HEK293 (cell line): ENCODE measurements at regions not wholly inside any gene's neighbourhood (a gene's known extent, or its start where the extent isn't known, plus 50 kb on each side); places are given as distances from the start of the nearest gene placed in this dataset.

Experiments
- CTCF ChIA-PET: fragments of 350-600 bp; formaldehyde crosslinking; extraction: SDS; loops from one replicate; lab custom pipeline; 2021; ENCODE audit warnings: antibody characterized with exemption; lab: Yijun Ruan, JAX
- POLR2A ChIA-PET: fragments of 300-600 bp; formaldehyde crosslinking; extraction: SDS; loops from one replicate; lab custom pipeline; 2020; ENCODE audit warnings: antibody characterized with exemption, inconsistent platforms; lab: Yijun Ruan, JAX
- H3K27ac ChIP-seq: fragments of 200-500 bp; sonication (Bioruptor generic); 2 replicates; pipeline ENCODE4 v1.5.1; 2014; ENCODE audit warnings: low read depth, low read length, control low read depth, inconsistent platforms; ENCODE audit errors: extremely low read depth
- H3K36me3 ChIP-seq, 2 experiments: fragments of 200-500 bp in 1 of 2; sonication (Bioruptor generic) in 1 of 2; 1 replicate in 1 of 2; 2 replicates in 1 of 2; pipeline ENCODE4 v1.5.1; 2014 to 2017; ENCODE audit warnings: inconsistent platforms in 2 of 2, low read length in 2 of 2; ENCODE audit not compliant: control insufficient read depth in 2 of 2, insufficient read depth in 1 of 2
- H3K4me1 ChIP-seq: fragments of 200-500 bp; sonication (Bioruptor generic); 2 replicates; pipeline ENCODE4 v1.5.1; 2014; ENCODE audit warnings: mild to moderate bottlenecking, low read length, inconsistent platforms; ENCODE audit not compliant: control insufficient read depth, insufficient read depth
- H3K4me3 ChIP-seq: 2 replicates; pipeline ENCODE4 v1.5.1; 2011; ENCODE audit warnings: low read depth, mild to moderate bottlenecking, control low read depth, low read length, moderate library complexity
- H3K9me3 ChIP-seq: fragments of 200-500 bp; sonication (Bioruptor generic); 2 replicates; pipeline ENCODE4 v1.5.1; 2014; ENCODE audit warnings: low read depth, low read length, inconsistent platforms; ENCODE audit not compliant: control insufficient read depth, insufficient read depth
- BCL11A ChIP-seq: fragments of 450-650 bp; formaldehyde crosslinking; IDR thresholded peaks from 2 replicates; pipeline ENCODE4 v1.5.1; 2016; ENCODE audit warnings: low read depth, missing biosample characterization, missing genetic modification characterization
- GLI2 ChIP-seq: fragments of 450-650 bp; formaldehyde crosslinking; IDR thresholded peaks from 2 replicates; pipeline ENCODE4; 2017; ENCODE audit warnings: missing biosample characterization, missing genetic modification characterization, low read depth, borderline replicate concordance
- GLIS1 ChIP-seq: fragments of 450-650 bp; formaldehyde crosslinking; IDR thresholded peaks from 2 replicates; pipeline ENCODE4 v1.5.1; 2016; ENCODE audit warnings: missing biosample characterization, missing genetic modification characterization
- HOXC10 ChIP-seq: sonication (generic); formaldehyde crosslinking; IDR thresholded peaks from 2 replicates; pipeline ENCODE4 v1.8.1; 2023; ENCODE audit warnings: mild to moderate bottlenecking, missing genetic modification reagents
- SCRT2 ChIP-seq: fragments of 450-650 bp; formaldehyde crosslinking; IDR thresholded peaks from 2 replicates; pipeline ENCODE4 v1.5.1; 2016; ENCODE audit warnings: missing biosample characterization, missing genetic modification characterization
- SP3 ChIP-seq: fragments of 450-650 bp; formaldehyde crosslinking; IDR thresholded peaks from 2 replicates; pipeline ENCODE4 v1.5.1; 2016; ENCODE audit warnings: missing biosample characterization, missing genetic modification characterization
- SP7 ChIP-seq: fragments of 450-650 bp; formaldehyde crosslinking; IDR thresholded peaks from 2 replicates; pipeline ENCODE4 v1.5.1; 2016; ENCODE audit warnings: missing biosample characterization, missing genetic modification characterization
- ZBTB20 ChIP-seq: fragments of 450-650 bp; formaldehyde crosslinking; IDR thresholded peaks from 2 replicates; pipeline ENCODE4 v1.5.1; 2016; ENCODE audit warnings: missing biosample characterization, missing genetic modification characterization
- ZBTB6 ChIP-seq: fragments of 450-650 bp; formaldehyde crosslinking; IDR thresholded peaks from 2 replicates; pipeline ENCODE4 v1.5.1; 2017; ENCODE audit warnings: missing biosample characterization, missing genetic modification characterization
- ZFHX2 ChIP-seq: fragments of 450-650 bp; formaldehyde crosslinking; conservative IDR thresholded peaks from 2 replicates; pipeline ENCODE4 v1.5.1; 2016; ENCODE audit warnings: missing biosample characterization, missing genetic modification characterization
- ZFP3 ChIP-seq: fragments of 450-650 bp; formaldehyde crosslinking; IDR thresholded peaks from 2 replicates; pipeline ENCODE4 v1.5.1; 2016; ENCODE audit warnings: low read depth, missing biosample characterization, missing genetic modification characterization
- ZNF121 ChIP-seq: fragments of 450-650 bp; formaldehyde crosslinking; IDR thresholded peaks from 2 replicates; pipeline ENCODE4 v1.5.1; 2016; ENCODE audit warnings: missing biosample characterization, missing genetic modification characterization
- ZNF133 ChIP-seq: fragments of 450-650 bp; formaldehyde crosslinking; IDR thresholded peaks from 2 replicates; pipeline ENCODE4 v1.5.1; 2016; ENCODE audit warnings: missing biosample characterization, missing genetic modification characterization
- ZNF157 ChIP-seq: fragments of 450-650 bp; formaldehyde crosslinking; IDR thresholded peaks from 2 replicates; pipeline ENCODE4 v1.5.1; 2016; ENCODE audit warnings: missing biosample characterization, missing genetic modification characterization
- ZNF202 ChIP-seq: fragments of 450-650 bp; formaldehyde crosslinking; IDR thresholded peaks from 2 replicates; pipeline ENCODE4 v1.5.1; 2016; ENCODE audit warnings: missing biosample characterization, missing genetic modification characterization, borderline replicate concordance
- ZNF221 ChIP-seq: fragments of 450-650 bp; formaldehyde crosslinking; IDR thresholded peaks from 2 replicates; pipeline ENCODE4 v1.5.1; 2017; ENCODE audit warnings: missing biosample characterization, missing genetic modification characterization, borderline replicate concordance
- ZNF239 ChIP-seq: fragments of 450-650 bp; formaldehyde crosslinking; IDR thresholded peaks from 2 replicates; pipeline ENCODE4 v1.5.1; 2016; ENCODE audit warnings: missing biosample characterization, missing genetic modification characterization
- ZNF24 ChIP-seq: fragments of 450-650 bp; formaldehyde crosslinking; IDR thresholded peaks from 2 replicates; pipeline ENCODE4 v1.5.1; 2016; ENCODE audit warnings: missing biosample characterization, missing genetic modification characterization
- ZNF341 ChIP-seq: fragments of 450-650 bp; formaldehyde crosslinking; IDR thresholded peaks from 2 replicates; pipeline ENCODE4; 2016; ENCODE audit warnings: low read depth, missing biosample characterization, missing genetic modification characterization
- ZNF354C ChIP-seq: fragments of 450-650 bp; formaldehyde crosslinking; IDR thresholded peaks from 2 replicates; pipeline ENCODE4 v1.5.1; 2016; ENCODE audit warnings: missing biosample characterization, missing genetic modification characterization, low read depth, borderline replicate concordance
- ZNF37A ChIP-seq: fragments of 450-650 bp; IDR thresholded peaks from 2 replicates; pipeline ENCODE4 v1.5.1; 2018; ENCODE audit warnings: missing biosample characterization, missing genetic modification characterization
- ZNF488 ChIP-seq: fragments of 450-650 bp; formaldehyde crosslinking; IDR thresholded peaks from 2 replicates; pipeline ENCODE4 v1.5.1; 2016; ENCODE audit warnings: missing biosample characterization, missing genetic modification characterization
- ZNF549 ChIP-seq: fragments of 450-650 bp; IDR thresholded peaks from 2 replicates; pipeline ENCODE4 v1.5.1; 2018; ENCODE audit warnings: missing biosample characterization, missing genetic modification characterization, mild to moderate bottlenecking, inconsistent platforms, moderate library complexity
- ZNF561 ChIP-seq: fragments of 450-650 bp; IDR thresholded peaks from 2 replicates; pipeline ENCODE4 v1.5.1; 2018; ENCODE audit warnings: missing biosample characterization, missing genetic modification characterization, borderline replicate concordance
- ZNF571 ChIP-seq: fragments of 450-650 bp; formaldehyde crosslinking; IDR thresholded peaks from 2 replicates; pipeline ENCODE4 v1.5.0; 2017; ENCODE audit warnings: missing biosample characterization, missing genetic modification characterization
- ZNF596 ChIP-seq: fragments of 450-650 bp; IDR thresholded peaks from 2 replicates; pipeline ENCODE4 v1.5.0; 2018; ENCODE audit warnings: missing biosample characterization, mild to moderate bottlenecking, missing genetic modification characterization, moderate library complexity
- ZNF621 ChIP-seq: fragments of 450-650 bp; formaldehyde crosslinking; IDR thresholded peaks from 2 replicates; pipeline ENCODE4 v1.5.1; 2017; ENCODE audit warnings: missing biosample characterization, missing genetic modification characterization
- ZNF623 ChIP-seq: fragments of 450-650 bp; formaldehyde crosslinking; IDR thresholded peaks from 2 replicates; pipeline ENCODE4 v1.5.1; 2016; ENCODE audit warnings: missing biosample characterization, missing genetic modification characterization
- ZNF791 ChIP-seq: fragments of 450-650 bp; formaldehyde crosslinking; IDR thresholded peaks from 2 replicates; pipeline ENCODE4 v1.5.1; 2016; ENCODE audit warnings: missing biosample characterization, missing genetic modification characterization
- ZNF792 ChIP-seq: fragments of 450-650 bp; formaldehyde crosslinking; IDR thresholded peaks from 2 replicates; pipeline ENCODE4 v1.5.1; 2016; ENCODE audit warnings: missing biosample characterization, missing genetic modification characterization
- ZNF843 ChIP-seq: fragments of 450-650 bp; formaldehyde crosslinking; IDR thresholded peaks from 2 replicates; pipeline ENCODE4 v1.5.1; 2016; ENCODE audit warnings: missing biosample characterization, missing genetic modification characterization
- ZXDB ChIP-seq: fragments of 450-650 bp; formaldehyde crosslinking; IDR thresholded peaks from 2 replicates; pipeline ENCODE4 v1.5.1; 2016; ENCODE audit warnings: missing biosample characterization, missing genetic modification characterization
- TF ChIP-seq, protein P1 (sequence below): fragments of 450-650 bp; formaldehyde crosslinking; IDR thresholded peaks from 2 replicates; pipeline ENCODE4 v1.5.1; 2016; ENCODE audit warnings: missing biosample characterization, missing genetic modification characterization

- POLR2A ChIA-PET, result no interaction called here
- no peaks in the 10 kb centered on the region for H3K36me3 ChIP-seq
- H3K9me3 ChIP-seq, result no peaks in the 10 kb centered on the region
- H3K4me3 ChIP-seq, result no peak overlapping the region
- no peaks in the 10 kb centered on the region for H3K4me1 ChIP-seq
- no peak overlapping the region for H3K27ac ChIP-seq
- TF ChIP-seq ZNF354C (no peak), ZNF157 (tag by site-specific recombination) (no peak), BCL11A (tag by site-specific recombination) (no peak), ZNF202 (tag by site-specific recombination) (no peak), SCRT2 (tag by site-specific recombination) (no peak), ZNF549 (tag by site-specific recombination) (no peak), ZBTB6 (no peak), ZNF341 (tag by site-specific recombination) (no peak), ZFHX2 (tag by site-specific recombination) (no peak), ZNF843 (tag by site-specific recombination) (no peak), ZNF561 (tag by site-specific recombination) (no peak)
- TF ChIP-seq, all 188 proteins: peak for 0
- CTCF ChIA-PET, result no interaction called here
These were observed 239.5 kb upstream of the HAND2 start for GRCh38 chr4:173769568-173769967.

GRCh38 chr4:173767650-173768049 lies 237.6 kb upstream of the HAND2 start:
- TF ChIP-seq ZNF621 (tag by site-specific recombination), result no peak
- no peak for TF ChIP-seq GLIS1 (tag by site-specific recombination)
- TF ChIP-seq ZNF571, result no peak
- no peak for TF ChIP-seq ZNF623
- TF ChIP-seq ZNF221 (tag by site-specific recombination), result no peak
- no peak for TF ChIP-seq ZNF239 (tag by site-specific recombination)
- TF ChIP-seq ZNF37A (tag by site-specific recombination), result no peak
- no peak for TF ChIP-seq SP7 (tag by site-specific recombination)
- TF ChIP-seq ZNF596 (tag by site-specific recombination), result no peak
- TF ChIP-seq, protein P1, sequence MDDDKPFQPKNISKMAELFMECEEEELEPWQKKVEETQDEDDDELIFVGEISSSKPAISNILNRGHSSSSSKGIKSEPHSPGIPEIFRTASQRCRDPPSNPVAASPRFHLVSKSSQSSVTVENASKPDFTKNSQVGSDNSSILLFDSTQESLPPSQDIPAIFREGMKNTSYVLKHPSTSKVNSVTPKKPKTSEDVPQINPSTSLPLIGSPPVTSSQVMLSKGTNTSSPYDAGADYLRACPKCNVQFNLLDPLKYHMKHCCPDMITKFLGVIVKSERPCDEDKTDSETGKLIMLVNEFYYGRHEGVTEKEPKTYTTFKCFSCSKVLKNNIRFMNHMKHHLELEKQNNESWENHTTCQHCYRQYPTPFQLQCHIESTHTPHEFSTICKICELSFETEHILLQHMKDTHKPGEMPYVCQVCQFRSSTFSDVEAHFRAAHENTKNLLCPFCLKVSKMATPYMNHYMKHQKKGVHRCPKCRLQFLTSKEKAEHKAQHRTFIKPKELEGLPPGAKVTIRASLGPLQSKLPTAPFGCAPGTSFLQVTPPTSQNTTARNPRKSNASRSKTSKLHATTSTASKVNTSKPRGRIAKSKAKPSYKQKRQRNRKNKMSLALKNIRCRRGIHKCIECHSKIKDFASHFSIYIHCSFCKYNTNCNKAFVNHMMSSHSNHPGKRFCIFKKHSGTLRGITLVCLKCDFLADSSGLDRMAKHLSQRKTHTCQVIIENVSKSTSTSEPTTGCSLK (tag by site-specific recombination), result no peak
- TF ChIP-seq, all 188 proteins: peak for 0
- POLR2A ChIA-PET, result no interaction called here
- Histone ChIP-seq H3K4me3 (no peak overlapping the region), H3K4me1 (no peaks in the 10 kb centered on the region), H3K27ac (no peak overlapping the region), H3K9me3 (no peaks in the 10 kb centered on the region), H3K36me3 (no peaks in the 10 kb centered on the region)
- CTCF ChIA-PET, result no interaction called here

GRCh38 chr4:173766171-173766600 lies 236.2 kb upstream of the HAND2 start:
- ChIA-PET POLR2A (no interaction called here), CTCF (interaction anchor here (1.2 kb wide), 1 partner anchor 14 kb away, joined by 5 read pairs; no protein-coding TSS in a partner anchor)
- TF ChIP-seq ZBTB20, result no peak
- TF ChIP-seq ZNF121 (tag by site-specific recombination), result no peak
- no peak for TF ChIP-seq ZNF792 (tag by site-specific recombination)
- no peak for TF ChIP-seq ZNF133
- TF ChIP-seq ZNF488 (tag by site-specific recombination), result no peak
- TF ChIP-seq SP3, result no peak
- TF ChIP-seq ZNF24 (tag by site-specific recombination), result no peak
- no peak for TF ChIP-seq ZNF791 (tag by site-specific recombination)
- TF ChIP-seq ZFP3 (tag by site-specific recombination), result no peak
- TF ChIP-seq GLI2 (tag by site-specific recombination), result no peak
- TF ChIP-seq ZXDB, result no peak
- TF ChIP-seq HOXC10 (CRISPR knock-in tag), result no peak

More at GRCh38 chr4:173766171-173766600, 236.2 kb upstream of the HAND2 start:
- no peaks in the 10 kb centered on the region for H3K36me3 ChIP-seq
- H3K9me3 ChIP-seq, result no peaks in the 10 kb centered on the region
- no peak overlapping the region for H3K27ac ChIP-seq
- H3K4me1 ChIP-seq, result no peaks in the 10 kb centered on the region
- no peak overlapping the region for H3K4me3 ChIP-seq
